ENCODE measurements at regions not wholly inside any gene's neighbourhood (a gene's known extent, or its start where the extent isn't known, plus 50 kb on each side); places are given as distances from the start of the nearest gene placed in this dataset.

DNA sequence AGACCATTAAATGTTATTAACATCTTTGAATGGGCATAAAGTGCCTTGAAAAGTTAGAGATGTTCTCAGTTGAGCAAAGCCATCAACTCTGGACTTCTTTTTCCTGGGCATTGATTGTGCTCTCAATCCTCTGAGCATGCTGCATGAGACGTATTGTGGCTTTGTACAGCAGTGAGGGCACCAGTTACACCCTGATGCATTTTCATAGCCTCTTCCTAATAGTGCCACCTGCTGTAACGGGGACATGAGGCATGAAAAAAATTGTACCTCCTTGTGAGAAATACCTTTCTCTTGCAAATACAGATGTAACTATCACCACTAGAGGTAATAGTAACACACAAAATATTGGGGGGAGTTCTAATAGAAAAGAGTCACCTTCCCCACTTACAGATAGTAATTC, 697.5 kb downstream of the TMEM182 start:
- Mint-ChIP-seq H3K27me3 (ENCODE audit: low read depth in 2 of 2) (no peaks in the 10 kb centered on the region), H3K36me3 (no peaks in the 10 kb centered on the region), H3K4me1 (no peaks in the 10 kb centered on the region), H3K9me3 (no peaks in the 10 kb centered on the region), H3K4me3 (no peak overlapping the region), H3K27ac (no peak overlapping the region)
- Histone ChIP-seq H3K9me3 (ENCODE audit: control insufficient read depth, insufficient read depth, low read length) (no peaks in the 10 kb centered on the region), H3K36me3 (ENCODE audit: control insufficient read depth, insufficient read depth, low read length) (no peaks in the 10 kb centered on the region), H3K4me3 (ENCODE audit: low read length) (no peak overlapping the region), H3K27ac (ENCODE audit: low read length) (no peak overlapping the region), H3K27me3 (ENCODE audit: control insufficient read depth, insufficient read depth, low read length) (no peaks in the 10 kb centered on the region), H3K4me1 (ENCODE audit: control insufficient read depth, insufficient read depth, low read length) (no peaks in the 10 kb centered on the region)
- 55% methylated on average over 1 of the region's 2 CpGs for WGBS (ENCODE audit: insufficient coverage)
- intact Hi-C loops (cut with micrococcal nuclease): no loop called here
- DNase-seq (no peak), ATAC-seq (no peak)
- TF ChIP-seq, protein P1, sequence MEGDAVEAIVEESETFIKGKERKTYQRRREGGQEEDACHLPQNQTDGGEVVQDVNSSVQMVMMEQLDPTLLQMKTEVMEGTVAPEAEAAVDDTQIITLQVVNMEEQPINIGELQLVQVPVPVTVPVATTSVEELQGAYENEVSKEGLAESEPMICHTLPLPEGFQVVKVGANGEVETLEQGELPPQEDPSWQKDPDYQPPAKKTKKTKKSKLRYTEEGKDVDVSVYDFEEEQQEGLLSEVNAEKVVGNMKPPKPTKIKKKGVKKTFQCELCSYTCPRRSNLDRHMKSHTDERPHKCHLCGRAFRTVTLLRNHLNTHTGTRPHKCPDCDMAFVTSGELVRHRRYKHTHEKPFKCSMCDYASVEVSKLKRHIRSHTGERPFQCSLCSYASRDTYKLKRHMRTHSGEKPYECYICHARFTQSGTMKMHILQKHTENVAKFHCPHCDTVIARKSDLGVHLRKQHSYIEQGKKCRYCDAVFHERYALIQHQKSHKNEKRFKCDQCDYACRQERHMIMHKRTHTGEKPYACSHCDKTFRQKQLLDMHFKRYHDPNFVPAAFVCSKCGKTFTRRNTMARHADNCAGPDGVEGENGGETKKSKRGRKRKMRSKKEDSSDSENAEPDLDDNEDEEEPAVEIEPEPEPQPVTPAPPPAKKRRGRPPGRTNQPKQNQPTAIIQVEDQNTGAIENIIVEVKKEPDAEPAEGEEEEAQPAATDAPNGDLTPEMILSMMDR (IDR thresholded peaks at IDR 0.05): no peak

DNA sequence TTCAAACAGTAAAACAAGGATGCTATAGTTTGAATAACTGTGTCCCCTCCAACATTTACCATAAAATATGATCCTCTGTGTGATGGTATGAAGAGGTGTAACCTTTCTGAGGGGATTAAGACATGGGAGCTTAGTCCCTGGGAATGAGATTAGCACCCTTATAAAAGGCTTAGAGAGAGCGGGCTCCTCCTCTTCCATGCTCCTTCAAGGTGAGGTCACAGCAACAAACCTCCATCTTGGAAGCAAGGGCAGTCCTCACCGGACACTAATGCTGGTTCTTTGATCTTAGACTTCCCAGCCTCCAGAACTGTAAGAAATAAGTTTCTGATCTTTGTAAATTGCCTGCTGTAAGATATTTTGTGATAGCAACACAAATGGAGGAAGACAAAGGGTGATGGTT, 700.3 kb downstream of the TMEM182 start:
- Histone ChIP-seq H3K27me3 (ENCODE audit: control insufficient read depth, insufficient read depth, low read length) (no peaks in the 10 kb centered on the region), H3K9me3 (ENCODE audit: control insufficient read depth, insufficient read depth, low read length) (peaks cover 3% of the 10 kb centered on the region), H3K4me1 (ENCODE audit: control insufficient read depth, insufficient read depth, low read length) (no peaks in the 10 kb centered on the region), H3K36me3 (ENCODE audit: control insufficient read depth, insufficient read depth, low read length) (no peaks in the 10 kb centered on the region), H3K4me3 (ENCODE audit: low read length) (no peak overlapping the region), H3K27ac (ENCODE audit: low read length) (no peak overlapping the region)
- 87% methylated on average over 2 of the region's 2 CpGs for WGBS (ENCODE audit: insufficient coverage)
- peaks cover 0 to 2% of the 10 kb centered on the region in 2 donors for H3K9me3 Mint-ChIP-seq
- H3K27me3 Mint-ChIP-seq (ENCODE audit: low read depth in 2 of 2): no peaks in the 10 kb centered on the region
- H3K4me3 Mint-ChIP-seq: no peak overlapping the region
- no peaks in the 10 kb centered on the region for H3K36me3 Mint-ChIP-seq
- no peaks in the 10 kb centered on the region for H3K4me1 Mint-ChIP-seq
- ATAC-seq: no peak
- DNase-seq: no peak
- TF ChIP-seq, protein P1 (IDR thresholded peaks at IDR 0.05): no peak
- intact Hi-C loops (cut with micrococcal nuclease): no loop called here
- H3K27ac Mint-ChIP-seq: no peak overlapping the region

DNA sequence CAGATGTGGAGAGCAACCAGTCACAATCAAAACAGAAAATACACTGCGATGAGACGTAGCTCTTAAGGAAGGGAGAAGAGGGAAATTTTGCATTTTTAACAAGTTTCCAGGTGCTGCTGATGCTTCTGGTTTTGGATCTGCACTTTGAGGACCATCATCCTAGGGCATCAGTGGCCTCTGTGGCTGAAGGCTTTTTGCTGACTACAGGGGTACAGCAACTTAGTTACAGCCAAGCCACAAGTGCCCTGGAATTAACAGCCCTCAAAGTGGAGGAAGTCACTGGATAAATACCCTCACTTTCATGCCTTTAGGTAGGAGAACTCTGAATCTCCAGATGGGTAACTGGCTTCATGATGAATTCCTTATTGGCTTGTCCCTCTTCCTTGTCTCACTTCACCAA, 700.9 kb downstream of the TMEM182 start:
- no peak for DNase-seq

DNA sequence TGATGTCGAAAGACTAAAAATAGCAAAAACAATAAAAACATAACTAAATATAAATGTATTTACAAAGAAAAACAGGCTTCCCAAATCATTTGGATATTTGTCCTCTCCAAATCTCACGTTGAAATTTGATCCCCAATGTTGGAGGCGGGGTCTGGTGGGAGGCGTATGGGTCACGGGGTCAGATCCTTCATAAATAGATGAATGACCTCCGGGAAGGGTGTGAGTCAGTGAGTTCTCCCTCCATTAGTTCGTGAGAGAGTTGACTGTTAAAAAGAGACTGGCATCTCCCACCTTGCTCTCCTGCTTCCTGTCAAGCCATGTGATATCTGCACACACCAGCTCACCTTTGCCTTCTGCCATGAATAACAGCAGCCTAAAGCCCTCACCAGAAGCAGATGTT, 703.0 kb downstream of the TMEM182 start:
- H3K27ac Mint-ChIP-seq: no peak overlapping the region
- no peak overlapping the region for H3K4me3 Mint-ChIP-seq
- Histone ChIP-seq H3K4me3 (ENCODE audit: low read length) (no peak overlapping the region), H3K27me3 (ENCODE audit: control insufficient read depth, insufficient read depth, low read length) (no peaks in the 10 kb centered on the region), H3K9me3 (ENCODE audit: control insufficient read depth, insufficient read depth, low read length) (peaks cover 3% of the 10 kb centered on the region), H3K27ac (ENCODE audit: low read length) (no peak overlapping the region), H3K4me1 (ENCODE audit: control insufficient read depth, insufficient read depth, low read length) (no peaks in the 10 kb centered on the region), H3K36me3 (ENCODE audit: control insufficient read depth, insufficient read depth, low read length) (no peaks in the 10 kb centered on the region)
- intact Hi-C loops (cut with micrococcal nuclease): no loop called here
- H3K27me3 Mint-ChIP-seq (ENCODE audit: low read depth in 2 of 2): no peaks in the 10 kb centered on the region
- no peaks in the 10 kb centered on the region for H3K36me3 Mint-ChIP-seq
- 79% methylated on average over 6 of the region's 7 CpGs for WGBS (ENCODE audit: insufficient coverage)
- TF ChIP-seq, protein P1 (IDR thresholded peaks at IDR 0.05): no peak
- ATAC-seq (no peak), DNase-seq (no peak)
- no peaks in the 10 kb centered on the region for H3K4me1 Mint-ChIP-seq
- peaks cover 0 to 2% of the 10 kb centered on the region in 2 donors for H3K9me3 Mint-ChIP-seq

More for the DNA sequence above, 700.9 kb downstream of the TMEM182 start:
- peaks cover 3% of the 10 kb centered on the region for H3K9me3 ChIP-seq (ENCODE audit: control insufficient read depth, insufficient read depth, low read length)
- no peaks in the 10 kb centered on the region for H3K36me3 ChIP-seq (ENCODE audit: control insufficient read depth, insufficient read depth, low read length)
- H3K27me3 ChIP-seq (ENCODE audit: control insufficient read depth, insufficient read depth, low read length): no peaks in the 10 kb centered on the region
- no peaks in the 10 kb centered on the region for H3K36me3 Mint-ChIP-seq
- TF ChIP-seq, protein P1 (IDR thresholded peaks at IDR 0.05): no peak
- no peak overlapping the region for H3K4me3 Mint-ChIP-seq
- H3K4me1 Mint-ChIP-seq: no peaks in the 10 kb centered on the region
- intact Hi-C loops (cut with micrococcal nuclease): no loop called here
- no peak for ATAC-seq
- H3K4me1 ChIP-seq (ENCODE audit: control insufficient read depth, insufficient read depth, low read length): no peaks in the 10 kb centered on the region
- no peak overlapping the region for H3K27ac ChIP-seq (ENCODE audit: low read length)
- H3K27ac Mint-ChIP-seq: no peak overlapping the region
- peaks cover 0 to 2% of the 10 kb centered on the region in 2 donors for H3K9me3 Mint-ChIP-seq
- no peaks in the 10 kb centered on the region for H3K27me3 Mint-ChIP-seq (ENCODE audit: low read depth in 2 of 2)
- H3K4me3 ChIP-seq (ENCODE audit: low read length): no peak overlapping the region
- WGBS (ENCODE audit: insufficient coverage): 95% methylated on average over 2 of the region's 2 CpGs

Measured in natural killer cell (primary cell).